Vagina (tissue), 2 donors: ENCODE measurements at regions not wholly inside any gene's neighbourhood (a gene's known extent, or its start where the extent isn't known, plus 50 kb on each side); places are given as distances from the start of the nearest gene placed in this dataset.

ENCODE experiments used
- POLR2A ChIP-seq, 2 donors: fragments of 450-650 bp; IDR thresholded peaks; one replicate each; pipeline ENCODE4 v1.6.1; 2017; ENCODE audit warnings: antibody characterized with exemption in 2 of 2, mild to moderate bottlenecking in 2 of 2, moderate library complexity in 2 of 2
- POLR2AphosphoS5 ChIP-seq, 2 donors: sonication (generic); formaldehyde crosslinking; IDR thresholded peaks; one replicate each; pipeline ENCODE4 v1.9.0; 2017; ENCODE audit warnings: antibody characterized with exemption in 2 of 2, mild to moderate bottlenecking in 2 of 2, low read depth in 1 of 2; ENCODE audit not compliant: insufficient read depth in 1 of 2
- TF ChIP-seq, protein P1 (sequence below), 3 experiments: fragments of 450-650 bp in 2 of 3; fragments of 200-600 bp in 1 of 3; sonication (generic) in 1 of 3; IDR thresholded peaks; one replicate each; pipeline ENCODE4 v1.5.1; 2017 to 2019; ENCODE audit warnings: antibody characterized with exemption in 3 of 3, mild to moderate bottlenecking in 2 of 3, moderate library complexity in 2 of 3

DNA sequence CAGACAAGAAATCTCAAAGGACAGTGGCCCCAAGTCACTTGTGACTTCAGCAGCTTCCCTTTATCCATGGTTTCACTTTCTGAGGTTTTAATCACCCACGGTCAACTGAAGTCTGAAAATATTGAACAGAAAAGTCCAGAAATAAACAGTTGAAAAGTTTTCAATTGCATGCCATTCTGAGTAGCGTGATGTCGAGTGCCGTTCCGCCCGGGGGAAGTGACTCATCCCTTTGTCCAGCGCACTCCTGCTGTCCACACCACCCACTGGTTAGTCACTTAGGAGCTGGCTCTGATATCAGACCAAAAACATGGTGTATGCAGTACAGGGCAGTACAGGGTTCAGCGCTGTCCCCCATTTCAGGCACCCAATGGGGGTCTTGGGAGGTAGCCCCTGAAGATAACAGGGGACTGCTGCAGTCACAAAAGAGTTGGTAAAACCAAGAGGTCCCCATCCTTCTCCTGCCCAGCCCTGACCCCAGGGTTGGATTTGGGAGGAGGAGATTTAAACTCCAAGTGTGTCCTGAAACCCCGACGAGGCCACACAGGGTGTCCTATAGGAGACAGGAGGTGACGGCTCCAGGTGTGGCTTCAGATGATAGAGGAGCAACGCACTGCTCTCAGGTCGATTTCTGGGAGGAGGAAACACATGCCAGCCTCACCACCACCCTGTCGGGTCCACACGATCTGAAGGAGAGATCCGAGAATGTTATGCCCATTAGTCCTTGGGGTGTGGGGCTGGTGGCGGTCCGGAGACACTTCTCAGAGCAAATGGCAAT, 390.1 kb downstream of the CTTN start:
- TF ChIP-seq, protein P1, sequence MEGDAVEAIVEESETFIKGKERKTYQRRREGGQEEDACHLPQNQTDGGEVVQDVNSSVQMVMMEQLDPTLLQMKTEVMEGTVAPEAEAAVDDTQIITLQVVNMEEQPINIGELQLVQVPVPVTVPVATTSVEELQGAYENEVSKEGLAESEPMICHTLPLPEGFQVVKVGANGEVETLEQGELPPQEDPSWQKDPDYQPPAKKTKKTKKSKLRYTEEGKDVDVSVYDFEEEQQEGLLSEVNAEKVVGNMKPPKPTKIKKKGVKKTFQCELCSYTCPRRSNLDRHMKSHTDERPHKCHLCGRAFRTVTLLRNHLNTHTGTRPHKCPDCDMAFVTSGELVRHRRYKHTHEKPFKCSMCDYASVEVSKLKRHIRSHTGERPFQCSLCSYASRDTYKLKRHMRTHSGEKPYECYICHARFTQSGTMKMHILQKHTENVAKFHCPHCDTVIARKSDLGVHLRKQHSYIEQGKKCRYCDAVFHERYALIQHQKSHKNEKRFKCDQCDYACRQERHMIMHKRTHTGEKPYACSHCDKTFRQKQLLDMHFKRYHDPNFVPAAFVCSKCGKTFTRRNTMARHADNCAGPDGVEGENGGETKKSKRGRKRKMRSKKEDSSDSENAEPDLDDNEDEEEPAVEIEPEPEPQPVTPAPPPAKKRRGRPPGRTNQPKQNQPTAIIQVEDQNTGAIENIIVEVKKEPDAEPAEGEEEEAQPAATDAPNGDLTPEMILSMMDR (IDR thresholded peaks at IDR 0.05), result no peak
- TF ChIP-seq POLR2A (IDR thresholded peaks at IDR 0.05), result no peak
- TF ChIP-seq POLR2AphosphoS5 (IDR thresholded peaks at IDR 0.05; ENCODE audit: insufficient read depth in 1 of 2, low read depth in 1 of 2), result no peak
